HepG2 (cell line): ENCODE measurements at regions not wholly inside any gene's neighbourhood (a gene's known extent, or its start where the extent isn't known, plus 50 kb on each side); places are given as distances from the start of the nearest gene placed in this dataset.

ENCODE experiments used
- CEBPG ChIP-seq: IDR thresholded peaks from 2 replicates; pipeline ENCODE4 v1.6.1; 2016
- CREB1 ChIP-seq, 2 experiments: fragments of 450-650 bp in 1 of 2; IDR thresholded peaks; 2 replicates each; pipeline ENCODE4 v1.6.1; 2016 to 2017; ENCODE audit warnings: control low read depth in 1 of 2, mild to moderate bottlenecking in 1 of 2, missing compliant biosample characterization in 1 of 2, missing genetic modification characterization in 1 of 2
- FUBP1 ChIP-seq: sonication (generic); formaldehyde crosslinking; IDR thresholded peaks from 2 replicates; pipeline ENCODE4 v1.5.1; 2020; ENCODE audit warnings: missing genetic modification reagents, mild to moderate bottlenecking, borderline replicate concordance
- GATAD2A ChIP-seq: IDR thresholded peaks from 2 replicates; pipeline ENCODE4 v1.6.1; 2016
- HMG20B ChIP-seq: conservative IDR thresholded peaks from 2 replicates; pipeline ENCODE4 v1.6.1; 2016; ENCODE audit warnings: missing genetic modification reagents, missing compliant biosample characterization
- HNRNPLL ChIP-seq: fragments of 200-400 bp; formaldehyde crosslinking; IDR thresholded peaks from 2 replicates; pipeline ENCODE4 v1.6.1; 2017; ENCODE audit warnings: mild to moderate bottlenecking, low read depth, low read length; ENCODE audit not compliant: poor library complexity, severe bottlenecking
- KAT2B ChIP-seq: fragments of 150-350 bp; IDR thresholded peaks from 2 replicates; pipeline ENCODE4 v1.6.1; 2014; ENCODE audit warnings: low read depth, low read length, borderline replicate concordance
- MIXL1 ChIP-seq: IDR thresholded peaks from 2 replicates; pipeline ENCODE4 v1.6.1; 2016
- MTA1 ChIP-seq: sonication (generic); formaldehyde crosslinking; IDR thresholded peaks from 2 replicates; pipeline ENCODE4 v1.4.0; 2020; ENCODE audit warnings: missing genetic modification reagents, mild to moderate bottlenecking, borderline replicate concordance
- PCBP2 ChIP-seq: fragments of 200-400 bp; formaldehyde crosslinking; optimal IDR thresholded peaks from 2 replicates; pipeline ENCODE3; 2018; ENCODE audit warnings: low read length, low read depth; ENCODE audit not compliant: poor library complexity, severe bottlenecking
- REPIN1 ChIP-seq: sonication (generic); formaldehyde crosslinking; IDR thresholded peaks from 2 replicates; pipeline ENCODE4 v1.8.0; 2022; ENCODE audit warnings: missing genetic modification reagents, low read depth, mild to moderate bottlenecking, borderline replicate concordance
- SOX5 ChIP-seq: IDR thresholded peaks from 2 replicates; pipeline ENCODE4 v1.6.1; 2016; ENCODE audit warnings: borderline replicate concordance
- ZBTB38 ChIP-seq: sonication (generic); formaldehyde crosslinking; IDR thresholded peaks from 2 replicates; pipeline ENCODE4 v1.5.1; 2020; ENCODE audit warnings: mild to moderate bottlenecking, missing genetic modification reagents
- ZFP36L1 ChIP-seq: sonication (generic); formaldehyde crosslinking; IDR thresholded peaks from 2 replicates; pipeline ENCODE4 v1.8.0; 2022; ENCODE audit warnings: mild to moderate bottlenecking, missing genetic modification reagents, moderate library complexity
- ZFY ChIP-seq: sonication (generic); formaldehyde crosslinking; IDR thresholded peaks from 2 replicates; pipeline ENCODE4 v1.4.0; 2020; ENCODE audit warnings: missing genetic modification reagents
- ZNF574 ChIP-seq: sonication (generic); formaldehyde crosslinking; IDR thresholded peaks from 2 replicates; pipeline ENCODE4 v1.4.0; 2020; ENCODE audit warnings: missing genetic modification reagents
- ZNF615 ChIP-seq: sonication (generic); formaldehyde crosslinking; IDR thresholded peaks from 2 replicates; pipeline ENCODE4 v1.5.0; 2020; ENCODE audit warnings: mild to moderate bottlenecking, missing genetic modification reagents, borderline replicate concordance
- ZNF841 ChIP-seq: sonication (generic); formaldehyde crosslinking; IDR thresholded peaks from 2 replicates; pipeline ENCODE4 v1.8.1; 2023; ENCODE audit warnings: missing genetic modification reagents, borderline replicate concordance
- TF ChIP-seq, protein P1 (sequence below): sonication (generic); formaldehyde crosslinking; IDR thresholded peaks from 2 replicates; pipeline ENCODE4 v1.5.0; 2020; ENCODE audit warnings: mild to moderate bottlenecking, missing genetic modification reagents, borderline replicate concordance

DNA sequence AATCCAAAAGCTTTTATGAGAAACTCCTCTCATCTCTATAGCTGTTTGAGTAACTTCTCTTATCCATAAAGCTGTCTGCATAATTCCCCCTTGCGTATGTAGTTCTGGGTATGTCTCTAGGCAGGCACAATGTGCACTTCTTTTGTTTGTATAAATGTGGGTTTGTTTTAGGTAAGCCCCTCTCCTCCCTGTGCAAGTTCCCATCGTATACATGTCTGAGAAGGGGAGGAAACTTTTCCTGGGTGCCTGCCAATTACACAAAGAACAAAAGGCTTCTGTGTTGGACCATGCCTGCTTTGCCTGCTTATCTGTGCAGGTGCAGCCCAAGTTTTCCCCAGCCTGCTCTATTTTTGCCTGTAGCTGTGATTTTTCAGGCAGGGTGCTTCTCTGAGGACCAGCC is 96.7 kb downstream of the CCER1 start (continued):
- TF ChIP-seq, protein P1, sequence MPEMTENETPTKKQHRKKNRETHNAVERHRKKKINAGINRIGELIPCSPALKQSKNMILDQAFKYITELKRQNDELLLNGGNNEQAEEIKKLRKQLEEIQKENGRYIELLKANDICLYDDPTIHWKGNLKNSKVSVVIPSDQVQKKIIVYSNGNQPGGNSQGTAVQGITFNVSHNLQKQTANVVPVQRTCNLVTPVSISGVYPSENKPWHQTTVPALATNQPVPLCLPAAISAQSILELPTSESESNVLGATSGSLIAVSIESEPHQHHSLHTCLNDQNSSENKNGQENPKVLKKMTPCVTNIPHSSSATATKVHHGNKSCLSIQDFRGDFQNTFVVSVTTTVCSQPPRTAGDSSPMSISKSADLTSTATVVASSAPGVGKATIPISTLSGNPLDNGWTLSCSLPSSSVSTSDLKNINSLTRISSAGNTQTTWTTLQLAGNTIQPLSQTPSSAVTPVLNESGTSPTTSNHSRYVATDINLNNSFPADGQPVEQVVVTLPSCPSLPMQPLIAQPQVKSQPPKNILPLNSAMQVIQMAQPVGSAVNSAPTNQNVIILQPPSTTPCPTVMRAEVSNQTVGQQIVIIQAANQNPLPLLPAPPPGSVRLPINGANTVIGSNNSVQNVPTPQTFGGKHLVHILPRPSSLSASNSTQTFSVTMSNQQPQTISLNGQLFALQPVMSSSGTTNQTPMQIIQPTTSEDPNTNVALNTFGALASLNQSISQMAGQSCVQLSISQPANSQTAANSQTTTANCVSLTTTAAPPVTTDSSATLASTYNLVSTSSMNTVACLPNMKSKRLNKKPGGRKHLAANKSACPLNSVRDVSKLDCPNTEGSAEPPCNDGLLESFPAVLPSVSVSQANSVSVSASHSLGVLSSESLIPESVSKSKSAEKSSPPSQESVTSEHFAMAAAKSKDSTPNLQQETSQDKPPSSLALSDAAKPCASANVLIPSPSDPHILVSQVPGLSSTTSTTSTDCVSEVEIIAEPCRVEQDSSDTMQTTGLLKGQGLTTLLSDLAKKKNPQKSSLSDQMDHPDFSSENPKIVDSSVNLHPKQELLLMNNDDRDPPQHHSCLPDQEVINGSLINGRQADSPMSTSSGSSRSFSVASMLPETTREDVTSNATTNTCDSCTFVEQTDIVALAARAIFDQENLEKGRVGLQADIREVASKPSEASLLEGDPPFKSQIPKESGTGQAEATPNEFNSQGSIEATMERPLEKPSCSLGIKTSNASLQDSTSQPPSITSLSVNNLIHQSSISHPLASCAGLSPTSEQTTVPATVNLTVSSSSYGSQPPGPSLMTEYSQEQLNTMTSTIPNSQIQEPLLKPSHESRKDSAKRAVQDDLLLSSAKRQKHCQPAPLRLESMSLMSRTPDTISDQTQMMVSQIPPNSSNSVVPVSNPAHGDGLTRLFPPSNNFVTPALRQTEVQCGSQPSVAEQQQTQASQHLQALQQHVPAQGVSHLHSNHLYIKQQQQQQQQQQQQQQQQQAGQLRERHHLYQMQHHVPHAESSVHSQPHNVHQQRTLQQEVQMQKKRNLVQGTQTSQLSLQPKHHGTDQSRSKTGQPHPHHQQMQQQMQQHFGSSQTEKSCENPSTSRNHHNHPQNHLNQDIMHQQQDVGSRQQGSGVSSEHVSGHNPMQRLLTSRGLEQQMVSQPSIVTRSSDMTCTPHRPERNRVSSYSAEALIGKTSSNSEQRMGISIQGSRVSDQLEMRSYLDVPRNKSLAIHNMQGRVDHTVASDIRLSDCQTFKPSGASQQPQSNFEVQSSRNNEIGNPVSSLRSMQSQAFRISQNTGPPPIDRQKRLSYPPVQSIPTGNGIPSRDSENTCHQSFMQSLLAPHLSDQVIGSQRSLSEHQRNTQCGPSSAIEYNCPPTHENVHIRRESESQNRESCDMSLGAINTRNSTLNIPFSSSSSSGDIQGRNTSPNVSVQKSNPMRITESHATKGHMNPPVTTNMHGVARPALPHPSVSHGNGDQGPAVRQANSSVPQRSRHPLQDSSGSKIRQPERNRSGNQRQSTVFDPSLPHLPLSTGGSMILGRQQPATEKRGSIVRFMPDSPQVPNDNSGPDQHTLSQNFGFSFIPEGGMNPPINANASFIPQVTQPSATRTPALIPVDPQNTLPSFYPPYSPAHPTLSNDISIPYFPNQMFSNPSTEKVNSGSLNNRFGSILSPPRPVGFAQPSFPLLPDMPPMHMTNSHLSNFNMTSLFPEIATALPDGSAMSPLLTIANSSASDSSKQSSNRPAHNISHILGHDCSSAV, result no peak
- TF ChIP-seq KAT2B (no peak), HNRNPLL (no peak), ZNF615 (CRISPR knock-in tag) (no peak), CEBPG (CRISPR knock-in tag) (no peak), MIXL1 (CRISPR knock-in tag) (peak; percentile 39; the same call in 1 of the 2 replicates), ZNF841 (no peak), MTA1 (CRISPR knock-in tag) (no peak), ZNF574 (CRISPR knock-in tag) (0 out of 2 replicates have a peak, but pooled peaks have one; percentile 29), REPIN1 (CRISPR knock-in tag) (0 out of 2 replicates have a peak, but pooled peaks have one; percentile 47), CREB1 (IDR thresholded peaks at IDR 0.05) (no peak), CREB1 (CRISPR knock-in tag; IDR thresholded peaks at IDR 0.05) (no peak), ZFY (no peak), HMG20B (CRISPR knock-in tag) (0 out of 2 replicates have a peak, but pooled peaks have one; percentile 34), SOX5 (CRISPR knock-in tag) (peak; percentile 81), FUBP1 (CRISPR knock-in tag) (no peak), GATAD2A (peak; percentile 80; the same call in 1 of the 2 replicates), ZFP36L1 (no peak), PCBP2 (no peak), ZBTB38 (no peak)
